ENCODE measurements at regions not wholly inside any gene's neighbourhood (a gene's known extent, or its start where the extent isn't known, plus 50 kb on each side); places are given as distances from the start of the nearest gene placed in this dataset.

GRCh38 chr13:106095919-106096318, 439.5 kb downstream of the EFNB2 start:
- CTCF ChIA-PET (ENCODE audit: partially characterized antibody): interaction anchor here (0.6 kb wide), 1 partner anchor 28 kb away, joined by 3 read pairs; no protein-coding TSS in a partner anchor
- Histone ChIP-seq H3K27me3 (replicated peaks in 1 of 4; ENCODE audit: control insufficient read depth in 3 of 4, extremely low read depth in 1 of 4, insufficient read depth in 3 of 4, low read length in 3 of 4) (no peaks in the 10 kb centered on the region), H3K27ac (ENCODE audit: low read depth, low read length) (no peak overlapping the region), H3K4ac (replicated peaks; ENCODE audit: insufficient read length, low read depth, low read length) (no peak overlapping the region), H2BK12ac (ENCODE audit: low read depth, low read length) (no peak overlapping the region), H3K56ac (replicated peaks; ENCODE audit: insufficient read length, low read depth, low read length) (no peak overlapping the region), H2BK120ac (replicated peaks; ENCODE audit: low read depth, low read length) (no peak overlapping the region), H3K36me3 (ENCODE audit: control insufficient read depth in 2 of 4, insufficient read depth in 4 of 4, low read length in 3 of 4) (no peaks in the 10 kb centered on the region), H3K4me1 (replicated peaks in 1 of 4; ENCODE audit: control insufficient read depth in 3 of 4, insufficient read depth in 4 of 4, low read length in 3 of 4) (peaks cover 11 to 23% (median 17%) of the 10 kb centered on the region in 4 experiments), H3K9me3 (ENCODE audit: insufficient read depth in 2 of 2, low read depth in 1 of 2, low read length in 1 of 2) (no peaks in the 10 kb centered on the region), H4K8ac (ENCODE audit: extremely low read depth, insufficient read depth, low read length) (no peak overlapping the region), H2AFZ (ENCODE audit: low read length) (no peak overlapping the region), H4K20me1 (replicated peaks in 1 of 2; ENCODE audit: control insufficient read depth in 1 of 2, insufficient read depth in 2 of 2, low read length in 2 of 2) (no peaks in the 10 kb centered on the region), H3K9ac (replicated peaks in 1 of 4; ENCODE audit: extremely low read depth in 1 of 4, low read depth in 3 of 4, low read length in 3 of 4) (no peak overlapping the region), H3K23ac (ENCODE audit: insufficient read length) (no peak overlapping the region), H2BK5ac (ENCODE audit: low read depth, low read length) (no peak overlapping the region), H3K79me2 (ENCODE audit: control insufficient read depth in 1 of 2, insufficient read depth in 2 of 2, low read length in 2 of 2) (no peaks in the 10 kb centered on the region), H3K79me1 (ENCODE audit: low read depth, low read length) (no peaks in the 10 kb centered on the region), H2BK15ac (ENCODE audit: low read length) (no peak overlapping the region), H2AK5ac (ENCODE audit: low read depth, low read length) (no peak overlapping the region), H3K23me2 (ENCODE audit: low read depth, low read length) (no peaks in the 10 kb centered on the region), H3K18ac (ENCODE audit: extremely low read depth, low read length) (no peak overlapping the region), H2BK20ac (ENCODE audit: low read length) (no peak overlapping the region), H3K4me2 (ENCODE audit: insufficient read depth in 1 of 2, low read depth in 2 of 2, low read length in 2 of 2) (no peak overlapping the region), H4K5ac (ENCODE audit: insufficient read length, low read depth, low read length) (no peak overlapping the region), H4K91ac (replicated peaks; ENCODE audit: insufficient read length, low read length) (no peak overlapping the region), H3K14ac (ENCODE audit: insufficient read length) (no peak overlapping the region), H3K4me3 (ENCODE audit: extremely low read depth in 1 of 4, insufficient read depth in 2 of 4, low read depth in 3 of 4, low read length in 4 of 4) (no peak overlapping the region)
- POLR2A ChIA-PET (ENCODE audit: partially characterized antibody): no interaction called here
- WGBS, 2 experiments (ENCODE audit: extremely low coverage in 1 of 2, insufficient coverage in 1 of 2, insufficient read length in 1 of 2, insufficient replicate concordance in 2 of 2, low coverage in 1 of 2, low lambda C conversion rate in 2 of 2, missing lambda C conversion rate in 1 of 2): 98% methylated on average over 4 of the region's 4 CpGs; no CpG with 5 or more reads in 1 of the 2 experiments
- FAIRE-seq: no peak
- no peak for DNase-seq (ENCODE audit: low read depth in 1 of 2, low spot score in 2 of 2)
- no peak for TF ChIP-seq CHD1 (IDR thresholded peaks at IDR 0.05; ENCODE audit: low read depth, low read length)
- TF ChIP-seq TEAD4 (IDR thresholded peaks at IDR 0.05; ENCODE audit: low read depth, low read length): no peak
- no peak for TF ChIP-seq PHF8 (conservative IDR thresholded peaks at IDR 0.05; ENCODE audit: low read depth, low read length)
- TF ChIP-seq CTCF (IDR thresholded peaks at IDR 0.05; ENCODE audit: control extremely low read depth in 1 of 3, insufficient read depth in 1 of 3, low read depth in 1 of 3, low read length in 3 of 3): no peak
